NB4 (cell line): ENCODE measurements at regions not wholly inside any gene's neighbourhood (a gene's known extent, or its start where the extent isn't known, plus 50 kb on each side); places are given as distances from the start of the nearest gene placed in this dataset.

Source experiments
- CTCF ChIP-seq: IDR thresholded peaks from one replicate; pipeline ENCODE4 v1.5.1; 2012; ENCODE audit warnings: low read depth, low read length
- MAX ChIP-seq: IDR thresholded peaks from 2 replicates; pipeline ENCODE4 v1.6.1; 2011; ENCODE audit warnings: low read depth, low read length
- MYC ChIP-seq: IDR thresholded peaks from 2 replicates; pipeline ENCODE4 v1.6.1; 2011; ENCODE audit warnings: low read depth, low read length
- POLR2A ChIP-seq: IDR thresholded peaks from 2 replicates; pipeline ENCODE4 v1.6.1; 2011; ENCODE audit warnings: mild to moderate bottlenecking; ENCODE audit not compliant: insufficient read length; ENCODE audit errors: extremely low read depth

- no peak for TF ChIP-seq CTCF
- TF ChIP-seq MYC = no peak
- TF ChIP-seq POLR2A = no peak
- no peak for TF ChIP-seq MAX
Measured at GRCh38 chr9:101792475-101792874, 54.0 kb upstream of the GRIN3A start.
